Thyroid gland (tissue), 4 donors: ENCODE measurements at regions not wholly inside any gene's neighbourhood (a gene's known extent, or its start where the extent isn't known, plus 50 kb on each side); places are given as distances from the start of the nearest gene placed in this dataset.

Experiments
- CTCF ChIP-seq, 6 experiments: fragments of 200-600 bp in 3 of 6; fragments of 450-650 bp in 3 of 6; sonication (generic) in 3 of 6; IDR thresholded peaks; one replicate each; pipeline ENCODE4 v1.5.1; 2016 to 2019; ENCODE audit warnings: antibody characterized with exemption in 6 of 6, mild to moderate bottlenecking in 2 of 6, inconsistent platforms in 1 of 6, moderate library complexity in 1 of 6
- POLR2A ChIP-seq, 2 donors: fragments of 450-650 bp; IDR thresholded peaks; one replicate each; pipeline ENCODE4 v1.6.1; 2017; ENCODE audit warnings: antibody characterized with exemption in 2 of 2, mild to moderate bottlenecking in 2 of 2, moderate library complexity in 1 of 2

GRCh38 chr12:89083491-89083890 is 268.8 kb downstream of the DUSP6 start:
- TF ChIP-seq POLR2A (IDR thresholded peaks at IDR 0.05) = no peak
- no peak for TF ChIP-seq CTCF (IDR thresholded peaks at IDR 0.05)
